ENCODE measurements at regions not wholly inside any gene's neighbourhood (a gene's known extent, or its start where the extent isn't known, plus 50 kb on each side); places are given as distances from the start of the nearest gene placed in this dataset.

DNA sequence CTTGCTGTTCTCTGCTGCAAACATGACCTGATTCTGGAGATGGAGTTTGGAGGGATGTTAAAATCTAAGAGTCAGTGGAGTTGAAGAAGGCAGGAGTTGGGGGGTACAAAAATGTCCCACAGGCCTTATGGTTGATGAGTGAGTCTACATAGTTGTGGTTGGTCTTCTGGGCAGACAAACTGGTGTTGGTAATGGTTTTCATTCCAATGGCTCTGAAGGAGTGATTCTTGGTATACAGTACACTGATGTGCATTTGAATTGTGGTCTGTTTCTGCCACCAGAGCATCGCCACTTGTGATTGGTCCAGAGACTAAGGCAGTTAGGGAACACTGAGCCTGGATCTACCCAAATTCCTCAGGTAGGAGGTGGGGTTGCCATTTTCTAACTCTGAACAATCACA is 514.1 kb upstream of the CFAP20DC start:
- TF ChIP-seq, protein P1, sequence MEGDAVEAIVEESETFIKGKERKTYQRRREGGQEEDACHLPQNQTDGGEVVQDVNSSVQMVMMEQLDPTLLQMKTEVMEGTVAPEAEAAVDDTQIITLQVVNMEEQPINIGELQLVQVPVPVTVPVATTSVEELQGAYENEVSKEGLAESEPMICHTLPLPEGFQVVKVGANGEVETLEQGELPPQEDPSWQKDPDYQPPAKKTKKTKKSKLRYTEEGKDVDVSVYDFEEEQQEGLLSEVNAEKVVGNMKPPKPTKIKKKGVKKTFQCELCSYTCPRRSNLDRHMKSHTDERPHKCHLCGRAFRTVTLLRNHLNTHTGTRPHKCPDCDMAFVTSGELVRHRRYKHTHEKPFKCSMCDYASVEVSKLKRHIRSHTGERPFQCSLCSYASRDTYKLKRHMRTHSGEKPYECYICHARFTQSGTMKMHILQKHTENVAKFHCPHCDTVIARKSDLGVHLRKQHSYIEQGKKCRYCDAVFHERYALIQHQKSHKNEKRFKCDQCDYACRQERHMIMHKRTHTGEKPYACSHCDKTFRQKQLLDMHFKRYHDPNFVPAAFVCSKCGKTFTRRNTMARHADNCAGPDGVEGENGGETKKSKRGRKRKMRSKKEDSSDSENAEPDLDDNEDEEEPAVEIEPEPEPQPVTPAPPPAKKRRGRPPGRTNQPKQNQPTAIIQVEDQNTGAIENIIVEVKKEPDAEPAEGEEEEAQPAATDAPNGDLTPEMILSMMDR (IDR thresholded peaks at IDR 0.05): no peak
- TF ChIP-seq POLR2A (IDR thresholded peaks at IDR 0.05): no peak

Measured in heart left ventricle (tissue), 13 donors.